Neural cell (in vitro differentiated cells): ENCODE measurements at regions not wholly inside any gene's neighbourhood (a gene's known extent, or its start where the extent isn't known, plus 50 kb on each side); places are given as distances from the start of the nearest gene placed in this dataset.

Source experiments
- CTCF ChIP-seq: fragments of 450-650 bp; IDR thresholded peaks from 2 replicates; pipeline ENCODE4 v1.5.1; 2014; ENCODE audit warnings: antibody characterized with exemption, mild to moderate bottlenecking, moderate library complexity; ENCODE audit not compliant: poor library complexity, severe bottlenecking
- EP300 ChIP-seq: fragments of 450-650 bp; conservative IDR thresholded peaks from 2 replicates; pipeline ENCODE4 v1.6.1; 2014; ENCODE audit warnings: antibody characterized with exemption, mild to moderate bottlenecking, moderate library complexity; ENCODE audit not compliant: poor library complexity, severe bottlenecking
- EZH2 ChIP-seq: fragments of 200-600, 300-800 bp; shearing (Covaris generic), sonication (generic); IDR thresholded peaks from 2 replicates; pipeline ENCODE4 v1.6.1; 2014; ENCODE audit warnings: antibody characterized with exemption, low read length, borderline replicate concordance, mild to moderate bottlenecking; ENCODE audit not compliant: insufficient read depth, poor library complexity, severe bottlenecking
- MXI1 ChIP-seq: fragments of 450-650 bp; conservative IDR thresholded peaks from 2 replicates; pipeline ENCODE4 v1.6.1; 2014; ENCODE audit warnings: antibody characterized with exemption, mild to moderate bottlenecking; ENCODE audit not compliant: poor library complexity, severe bottlenecking
- POLR2AphosphoS5 ChIP-seq: IDR thresholded peaks from 2 replicates; pipeline ENCODE4 v1.6.1; 2012
- RAD21 ChIP-seq: fragments of 450-650 bp; conservative IDR thresholded peaks from 2 replicates; pipeline ENCODE4 v1.6.1; 2014; ENCODE audit warnings: antibody characterized with exemption, mild to moderate bottlenecking, moderate library complexity
- REST ChIP-seq: IDR thresholded peaks from 2 replicates; pipeline ENCODE4 v1.6.1; 2012; ENCODE audit warnings: borderline replicate concordance
- SMC3 ChIP-seq: fragments of 450-650 bp; conservative IDR thresholded peaks from 2 replicates; pipeline ENCODE4 v1.6.1; 2014; ENCODE audit warnings: antibody characterized with exemption, mild to moderate bottlenecking, moderate library complexity; ENCODE audit not compliant: poor library complexity
- TAF1 ChIP-seq: IDR thresholded peaks from 2 replicates; pipeline ENCODE4 v1.6.1; 2012; ENCODE audit warnings: low read depth

DNA sequence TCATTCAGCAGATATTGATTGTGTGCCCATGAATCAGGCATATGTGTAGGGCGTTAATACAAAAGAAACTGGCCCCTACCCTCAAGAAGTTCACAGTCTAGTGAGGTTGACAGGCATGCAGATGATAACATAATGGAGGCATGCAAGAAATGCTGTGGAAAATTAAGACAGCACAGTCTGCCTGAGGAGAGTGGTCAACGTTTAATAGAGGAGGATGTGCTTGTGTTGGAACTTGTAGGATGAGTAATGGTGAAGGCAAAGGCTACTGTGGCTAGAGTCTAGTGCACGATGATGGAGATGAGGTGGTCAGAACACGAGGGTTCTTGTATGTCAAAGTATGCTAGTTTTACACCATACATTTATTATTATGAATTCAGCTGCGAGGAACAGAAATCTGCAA lies 295.7 kb downstream of the SOX2 start:
- TF ChIP-seq CTCF (no peak), POLR2AphosphoS5 (no peak), EP300 (no peak), EZH2 (no peak), REST (no peak), TAF1 (no peak), RAD21 (no peak), SMC3 (no peak), MXI1 (no peak)
